Left ventricle myocardium inferior (tissue), 1 donor: ENCODE measurements at regions not wholly inside any gene's neighbourhood (a gene's known extent, or its start where the extent isn't known, plus 50 kb on each side); places are given as distances from the start of the nearest gene placed in this dataset.

Experiments
- DNase-seq: peaks from one replicate; pipeline ENCODE4 v3.0.0-alpha.2; 2020
- H3K27ac ChIP-seq: fragments of 200-600 bp; replicated peaks from 2 replicates; pipeline ENCODE4 v1.8.0; 2021
- H3K27me3 ChIP-seq: fragments of 200-600 bp; 2 replicates; pipeline ENCODE4 v1.8.0; 2021; ENCODE audit warnings: low read depth
- H3K36me3 ChIP-seq: fragments of 200-600 bp; 2 replicates; pipeline ENCODE4 v1.8.0; 2021
- H3K4me1 ChIP-seq: fragments of 200-600 bp; 2 replicates; pipeline ENCODE4 v1.8.0; 2021
- H3K4me3 ChIP-seq: fragments of 200-600 bp; 2 replicates; pipeline ENCODE4 v1.8.0; 2021; ENCODE audit warnings: mild to moderate bottlenecking, moderate library complexity
- H3K9me3 ChIP-seq: fragments of 200-600 bp; replicated peaks from 2 replicates; pipeline ENCODE4 v1.8.0; 2021
- CTCF ChIP-seq: fragments of 200-600 bp; IDR thresholded peaks from 2 replicates; pipeline ENCODE4 v1.8.0; 2021; ENCODE audit warnings: antibody characterized with exemption, mild to moderate bottlenecking, borderline replicate concordance
- intact Hi-C: fragments of 100-400 bp; cut with micrococcal nuclease; formaldehyde crosslinking; loops from one replicate; pipeline ENCODE4 v1.11.0; 2022
- donor health status: DM: no; HTN: yes; CAD: no; lungs with severe emphysema.

DNA sequence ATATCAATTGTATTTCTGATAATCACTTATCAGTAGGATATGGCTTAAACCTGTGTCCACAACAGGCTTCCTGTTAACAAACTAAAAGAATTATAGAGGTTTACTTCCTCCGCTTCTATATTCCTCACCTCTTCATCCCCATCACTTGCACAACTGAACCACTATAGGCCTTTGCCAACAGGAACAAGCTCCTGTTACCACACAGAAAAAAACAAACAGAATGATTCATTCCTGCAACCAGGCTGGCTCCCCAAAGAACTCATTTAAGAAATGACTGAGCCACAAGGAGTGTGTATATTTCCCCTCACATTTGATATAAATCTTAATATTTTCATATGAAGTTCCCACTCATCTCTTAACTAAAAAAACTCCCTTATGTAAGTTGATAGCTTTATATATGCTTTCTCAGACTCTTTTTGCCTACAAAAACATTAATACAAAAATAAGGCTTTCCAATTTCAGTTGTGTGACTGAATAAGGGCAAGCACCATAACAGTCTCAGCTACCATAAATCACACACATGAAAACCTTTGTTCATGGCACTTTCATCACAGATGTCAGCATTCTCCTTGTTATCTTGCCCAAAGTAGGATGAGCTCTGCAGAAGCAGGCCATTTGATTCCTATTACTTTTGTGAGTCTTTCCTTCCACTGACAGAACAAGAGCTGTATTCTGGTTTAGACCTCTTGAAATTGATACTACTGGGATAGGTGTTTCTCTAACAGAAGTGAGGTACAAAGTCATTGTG is 366.8 kb downstream of the SLITRK1 start:
- intact Hi-C loops = no loop called here

DNA sequence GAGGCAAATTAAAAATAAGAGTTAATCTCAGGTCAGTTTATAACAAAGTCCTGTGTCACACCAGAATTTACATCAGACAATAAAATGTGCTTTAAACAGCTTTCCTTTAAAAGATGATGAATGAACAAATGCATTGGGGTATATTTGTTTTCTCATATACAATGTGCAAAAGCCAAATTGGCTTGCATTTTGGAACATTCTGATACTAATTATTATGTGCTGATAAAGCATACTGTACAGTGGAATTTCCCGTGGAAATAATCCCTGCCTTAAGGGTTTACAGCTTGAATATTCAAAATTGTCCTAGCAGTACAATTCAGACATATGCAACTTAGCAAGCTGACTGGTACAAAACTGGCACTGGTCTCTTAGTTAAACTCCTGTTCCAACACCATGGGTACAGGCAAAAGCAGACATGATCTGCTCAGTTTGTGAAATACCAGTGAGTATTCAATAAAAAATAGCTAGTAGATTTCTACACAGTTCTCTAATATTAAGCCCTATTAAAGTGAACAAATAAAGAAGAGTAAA is 373.4 kb downstream of the SLITRK1 start:
- Histone ChIP-seq H3K4me3 (no peak overlapping the region), H3K27me3 (no peaks in the 10 kb centered on the region), H3K4me1 (no peaks in the 10 kb centered on the region), H3K9me3 (no peaks in the 10 kb centered on the region), H3K27ac (no peak overlapping the region), H3K36me3 (no peaks in the 10 kb centered on the region)
- no peak for TF ChIP-seq CTCF
- DNase-seq = no peak
- intact Hi-C loops = no loop called here

More for the DNA sequence above, 366.8 kb downstream of the SLITRK1 start:
- peaks cover under 1% of the 10 kb centered on the region for H3K9me3 ChIP-seq
- no peak overlapping the region for H3K4me3 ChIP-seq
- no peaks in the 10 kb centered on the region for H3K4me1 ChIP-seq
- DNase-seq = no peak
- H3K27ac ChIP-seq = no peak overlapping the region
- TF ChIP-seq CTCF = no peak
- no peaks in the 10 kb centered on the region for H3K36me3 ChIP-seq
- H3K27me3 ChIP-seq = no peaks in the 10 kb centered on the region

- H3K27ac ChIP-seq = no peak overlapping the region
- H3K36me3 ChIP-seq = no peaks in the 10 kb centered on the region
- H3K4me3 ChIP-seq = no peak overlapping the region
- no peak for TF ChIP-seq CTCF
- no peak for DNase-seq
- no peaks in the 10 kb centered on the region for H3K9me3 ChIP-seq
- H3K4me1 ChIP-seq = no peaks in the 10 kb centered on the region
- intact Hi-C loops = no loop called here
- H3K27me3 ChIP-seq = no peaks in the 10 kb centered on the region
These were observed 378.9 kb downstream of the SLITRK1 start for GRCh38 chr13:83503424-83503823.

- Histone ChIP-seq H3K4me3 (no peak overlapping the region), H3K36me3 (no peaks in the 10 kb centered on the region), H3K9me3 (no peaks in the 10 kb centered on the region), H3K4me1 (no peaks in the 10 kb centered on the region), H3K27ac (no peak overlapping the region), H3K27me3 (no peaks in the 10 kb centered on the region)
- intact Hi-C loops = no loop called here
- DNase-seq = no peak
- TF ChIP-seq CTCF = no peak
These were observed 383.0 kb downstream of the SLITRK1 start for GRCh38 chr13:83499286-83499685.

DNA sequence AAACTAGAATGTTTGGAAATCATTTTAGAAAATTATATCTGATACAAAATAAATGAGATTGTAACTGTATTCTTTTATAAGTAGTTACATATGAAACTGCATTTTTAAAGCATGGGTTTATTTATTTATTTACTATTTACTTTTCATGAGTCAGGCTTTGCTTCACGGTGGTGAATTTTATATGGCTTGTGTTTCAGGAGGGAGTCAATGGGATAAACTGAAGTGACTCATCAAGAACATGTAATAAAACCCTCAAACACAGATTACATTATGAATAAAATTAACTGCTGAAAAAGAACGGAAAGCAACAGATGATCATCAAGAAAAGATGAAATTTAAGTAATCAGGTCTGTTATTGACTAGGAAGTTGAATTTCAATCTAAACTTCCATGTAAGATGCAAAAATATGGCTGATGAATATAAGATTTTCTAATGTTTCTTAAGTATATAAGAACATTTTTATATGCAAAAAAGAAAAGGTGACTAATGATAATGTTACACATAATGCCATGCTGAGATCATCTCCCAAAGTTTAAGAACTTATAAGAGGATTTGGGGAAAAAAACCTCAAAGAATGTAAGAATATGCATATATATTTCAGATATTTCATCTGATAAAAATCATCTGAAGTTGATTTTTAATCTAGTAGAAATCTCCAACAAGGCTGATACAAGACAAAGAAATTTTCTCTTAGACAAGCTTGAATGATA is 383.6 kb downstream of the SLITRK1 start:
- H3K9me3 ChIP-seq = no peaks in the 10 kb centered on the region
- no peak for TF ChIP-seq CTCF
- H3K27me3 ChIP-seq = no peaks in the 10 kb centered on the region
- no peak for DNase-seq
- intact Hi-C loops = no loop called here
- H3K36me3 ChIP-seq = no peaks in the 10 kb centered on the region
- H3K27ac ChIP-seq = no peak overlapping the region
- H3K4me3 ChIP-seq = no peak overlapping the region
- H3K4me1 ChIP-seq = no peaks in the 10 kb centered on the region
